IMR-90 (cell line): ENCODE measurements at regions not wholly inside any gene's neighbourhood (a gene's known extent, or its start where the extent isn't known, plus 50 kb on each side); places are given as distances from the start of the nearest gene placed in this dataset.

ENCODE experiments used
- CEBPB ChIP-seq: IDR thresholded peaks from 2 replicates; pipeline ENCODE4 v1.6.1; 2012; ENCODE audit warnings: low read depth, low read length, improper control_type of control experiment
- CTCF ChIP-seq: conservative IDR thresholded peaks from 2 replicates; pipeline ENCODE4 v1.5.1; 2012; ENCODE audit warnings: mild to moderate bottlenecking, low read depth, low read length, improper control_type of control experiment
- ELK1 ChIP-seq: fragments of 150-350 bp; IDR thresholded peaks from 2 replicates; pipeline ENCODE4 v1.6.1; 2016; ENCODE audit warnings: low read depth, mild to moderate bottlenecking, low read length, moderate library complexity, borderline replicate concordance
- MAZ ChIP-seq: IDR thresholded peaks from 2 replicates; pipeline ENCODE4 v1.6.1; 2012; ENCODE audit warnings: low read depth, mild to moderate bottlenecking, low read length, improper control_type of control experiment, moderate library complexity, borderline replicate concordance
- MXI1 ChIP-seq: IDR thresholded peaks from 2 replicates; pipeline ENCODE4 v1.6.1; 2012; ENCODE audit warnings: low read depth, mild to moderate bottlenecking, low read length, moderate library complexity, borderline replicate concordance
- POLR2A ChIP-seq: IDR thresholded peaks from 2 replicates; pipeline ENCODE4 v1.6.1; 2012; ENCODE audit warnings: mild to moderate bottlenecking, low read depth, low read length
- RAD21 ChIP-seq: IDR thresholded peaks from 2 replicates; pipeline ENCODE4 v1.6.1; 2012; ENCODE audit warnings: low read length, improper control_type of control experiment
- SMC3 ChIP-seq: fragments of 150-350 bp; IDR thresholded peaks from 2 replicates; pipeline ENCODE4 v1.6.1; 2016; ENCODE audit warnings: low read depth, mild to moderate bottlenecking, antibody characterized with exemption, low read length, moderate library complexity
- USF2 ChIP-seq: fragments of 150-350 bp; IDR thresholded peaks from 2 replicates; pipeline ENCODE4 v1.6.1; 2017; ENCODE audit warnings: mild to moderate bottlenecking, antibody characterized with exemption, low read length, low read depth

- TF ChIP-seq CEBPB = no peak
- TF ChIP-seq POLR2A = no peak
- no peak for TF ChIP-seq USF2
- TF ChIP-seq CTCF = no peak
- no peak for TF ChIP-seq ELK1
- no peak for TF ChIP-seq MAZ
- TF ChIP-seq RAD21 = no peak
- no peak for TF ChIP-seq SMC3
- no peak for TF ChIP-seq MXI1
Observed at GRCh38 chr5:133892306-133892705, 76.1 kb downstream of the C5orf15 start.
